Vagina (tissue), 2 donors: ENCODE measurements at regions not wholly inside any gene's neighbourhood (a gene's known extent, or its start where the extent isn't known, plus 50 kb on each side); places are given as distances from the start of the nearest gene placed in this dataset.

Source experiments
- POLR2A ChIP-seq, 2 donors: fragments of 450-650 bp; IDR thresholded peaks; one replicate each; pipeline ENCODE4 v1.6.1; 2017; ENCODE audit warnings: antibody characterized with exemption in 2 of 2, mild to moderate bottlenecking in 2 of 2, moderate library complexity in 2 of 2
- TF ChIP-seq, protein P1 (sequence below), 3 experiments: fragments of 450-650 bp in 2 of 3; fragments of 200-600 bp in 1 of 3; sonication (generic) in 1 of 3; IDR thresholded peaks; one replicate each; pipeline ENCODE4 v1.5.1; 2017 to 2019; ENCODE audit warnings: antibody characterized with exemption in 3 of 3, mild to moderate bottlenecking in 2 of 3, moderate library complexity in 2 of 3

DNA sequence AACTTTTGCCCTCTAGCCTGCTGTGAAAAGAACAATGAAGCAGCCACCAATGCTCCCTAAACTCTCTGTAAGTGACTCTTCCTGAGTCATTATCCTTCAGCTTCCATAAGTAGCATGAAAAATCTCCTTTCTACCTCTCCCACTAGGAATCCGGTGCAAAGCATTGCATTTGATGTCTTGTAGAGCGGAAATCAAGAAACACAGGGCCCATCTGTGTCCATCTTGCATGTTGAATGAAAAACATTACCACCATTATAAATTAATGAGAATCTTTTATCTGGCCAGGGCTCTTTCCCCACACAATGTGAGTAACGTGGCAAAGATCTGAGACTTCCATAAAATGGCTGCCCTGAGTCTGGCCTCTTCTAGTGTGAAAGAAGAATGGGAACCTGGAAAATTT, 324.4 kb downstream of the ADGRL2 start:
- no peak for TF ChIP-seq POLR2A (IDR thresholded peaks at IDR 0.05)
- TF ChIP-seq, protein P1, sequence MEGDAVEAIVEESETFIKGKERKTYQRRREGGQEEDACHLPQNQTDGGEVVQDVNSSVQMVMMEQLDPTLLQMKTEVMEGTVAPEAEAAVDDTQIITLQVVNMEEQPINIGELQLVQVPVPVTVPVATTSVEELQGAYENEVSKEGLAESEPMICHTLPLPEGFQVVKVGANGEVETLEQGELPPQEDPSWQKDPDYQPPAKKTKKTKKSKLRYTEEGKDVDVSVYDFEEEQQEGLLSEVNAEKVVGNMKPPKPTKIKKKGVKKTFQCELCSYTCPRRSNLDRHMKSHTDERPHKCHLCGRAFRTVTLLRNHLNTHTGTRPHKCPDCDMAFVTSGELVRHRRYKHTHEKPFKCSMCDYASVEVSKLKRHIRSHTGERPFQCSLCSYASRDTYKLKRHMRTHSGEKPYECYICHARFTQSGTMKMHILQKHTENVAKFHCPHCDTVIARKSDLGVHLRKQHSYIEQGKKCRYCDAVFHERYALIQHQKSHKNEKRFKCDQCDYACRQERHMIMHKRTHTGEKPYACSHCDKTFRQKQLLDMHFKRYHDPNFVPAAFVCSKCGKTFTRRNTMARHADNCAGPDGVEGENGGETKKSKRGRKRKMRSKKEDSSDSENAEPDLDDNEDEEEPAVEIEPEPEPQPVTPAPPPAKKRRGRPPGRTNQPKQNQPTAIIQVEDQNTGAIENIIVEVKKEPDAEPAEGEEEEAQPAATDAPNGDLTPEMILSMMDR (IDR thresholded peaks at IDR 0.05), result no peak
